Stimulated activated naive CD8-positive, alpha-beta T cell treated with anti-CD3 and anti-CD28 coated beads, Interleukin-15, Interleukin-2, amounts not matched to agents 100 U/mL and 50 U/mL, for 24 hours (primary cell): ENCODE measurements at regions not wholly inside any gene's neighbourhood (a gene's known extent, or its start where the extent isn't known, plus 50 kb on each side); places are given as distances from the start of the nearest gene placed in this dataset.
"Not testable (repeated sequence)": the region's sequence is repeated elsewhere in the genome, so short reads cannot be mapped to it uniquely, and the experiment has no call there.

Source experiments
- ATAC-seq: fragments of 150-1000 bp; cut with Tn5 transposase; one replicate; pipeline ENCODE4 v1.10.0; 2021
- DNase-seq: peaks from one replicate; pipeline ENCODE4 v3.0.0; 2021

DNA sequence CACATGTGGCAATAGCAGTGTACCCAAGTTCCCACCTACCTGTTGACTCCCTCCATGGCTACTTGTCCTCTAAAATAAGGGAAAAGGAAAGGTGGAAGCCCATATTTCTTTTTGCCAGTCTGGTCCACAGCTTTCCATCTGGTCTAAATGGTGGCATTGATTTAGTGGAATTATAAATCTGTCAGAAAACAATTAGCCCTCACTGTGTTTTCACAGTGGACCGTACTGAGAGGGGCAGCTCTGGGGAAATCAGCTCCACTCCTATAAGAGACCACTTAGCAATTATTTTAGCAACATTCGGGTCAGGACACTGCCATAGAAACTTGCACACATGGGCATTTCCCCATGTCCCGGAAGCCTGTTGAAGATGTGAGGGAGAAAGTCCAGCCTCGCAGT, 653.4 kb upstream of the MARCKS start:
- DNase-seq (no peak), ATAC-seq (no peak)

DNA sequence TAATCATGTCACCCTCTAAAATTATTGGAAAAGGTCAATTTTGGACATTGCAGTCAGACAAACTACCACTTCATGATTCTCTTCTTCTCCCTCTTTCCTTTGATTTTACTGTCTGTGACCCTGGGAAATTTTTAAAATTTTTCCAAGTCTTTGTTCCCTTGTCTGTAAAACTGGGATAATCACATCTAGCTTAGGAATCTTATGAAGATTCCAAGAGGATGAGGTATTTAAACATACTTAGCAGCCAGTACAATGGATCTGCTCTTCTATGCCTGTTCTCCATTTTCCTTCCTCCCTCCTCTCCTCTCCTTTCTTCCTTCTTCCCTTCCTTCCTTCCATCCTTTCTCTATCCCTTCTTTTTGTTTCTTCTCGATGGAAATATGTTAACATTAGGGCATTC, 651.6 kb upstream of the MARCKS start:
- DNase-seq (no peak), ATAC-seq (no peak)

DNA sequence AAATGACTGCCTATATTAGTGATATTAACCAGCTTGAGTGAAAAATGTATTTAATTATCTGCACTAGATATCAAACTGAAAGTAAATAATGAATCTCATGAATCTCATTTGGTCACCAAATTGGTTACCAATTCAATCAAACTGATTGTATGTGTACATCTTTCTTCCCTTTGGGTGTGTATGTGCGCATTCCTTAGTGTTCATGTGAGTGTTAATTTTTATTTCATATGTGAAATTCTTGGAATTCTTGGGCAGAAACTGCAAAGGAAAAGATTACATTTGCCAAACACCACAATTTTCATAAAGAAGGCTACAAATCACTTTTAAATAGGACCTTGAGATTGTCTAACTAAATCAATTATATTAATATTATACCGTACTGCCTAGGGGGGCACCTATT, 648.4 kb upstream of the MARCKS start:
- ATAC-seq: no peak
- DNase-seq: no peak

DNA sequence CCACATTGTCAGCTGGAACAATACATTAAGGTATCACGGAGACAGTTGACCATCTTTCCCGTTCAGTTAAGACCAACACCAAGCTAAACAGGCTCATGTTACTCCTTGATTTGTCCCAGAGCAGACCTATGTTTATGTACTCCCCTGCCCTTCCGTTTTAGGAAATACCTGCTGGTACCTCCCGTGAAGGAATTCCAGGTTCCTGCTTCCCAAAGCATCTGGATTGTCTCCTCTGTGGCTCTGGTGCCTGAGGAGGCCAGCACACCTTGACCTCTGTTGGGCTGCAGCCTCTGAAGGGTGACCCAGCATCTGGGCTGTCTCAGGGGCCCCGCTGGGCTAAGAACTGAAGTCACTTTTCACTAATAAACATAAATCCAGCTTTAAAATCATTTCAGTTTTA, 647.8 kb upstream of the MARCKS start:
- ATAC-seq: no peak
- no peak for DNase-seq

GRCh38 chr6:113211170-113211569, 646.0 kb upstream of the MARCKS start:
- DNase-seq: no peak
- no peak for ATAC-seq

DNA sequence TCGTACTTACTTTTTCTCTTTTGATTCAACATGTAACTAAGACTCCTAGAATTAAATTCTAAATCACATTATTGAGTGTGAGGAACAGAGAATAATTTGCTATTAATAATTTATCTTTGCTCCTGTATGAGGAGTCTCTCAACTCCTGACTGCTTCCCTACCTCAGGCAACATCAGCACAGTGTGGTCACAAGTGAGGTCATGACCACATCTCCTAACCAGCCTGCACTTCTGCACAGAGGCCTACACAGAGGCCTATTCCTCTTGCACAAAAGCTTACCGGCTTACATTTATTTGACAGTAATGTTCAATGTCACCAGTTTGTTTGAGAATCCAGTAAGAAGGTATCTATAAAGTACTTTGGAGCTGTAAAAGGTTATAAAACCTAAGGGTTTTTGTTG, 637.4 kb upstream of the MARCKS start:
- no peak for ATAC-seq
- no peak for DNase-seq

- DNase-seq (no peak), ATAC-seq (no peak)
These were observed 636.3 kb upstream of the MARCKS start for GRCh38 chr6:113220832-113221231.

GRCh38 chr6:113221850-113222249, 635.3 kb upstream of the MARCKS start:
- ATAC-seq (no peak), DNase-seq (no peak)

DNA sequence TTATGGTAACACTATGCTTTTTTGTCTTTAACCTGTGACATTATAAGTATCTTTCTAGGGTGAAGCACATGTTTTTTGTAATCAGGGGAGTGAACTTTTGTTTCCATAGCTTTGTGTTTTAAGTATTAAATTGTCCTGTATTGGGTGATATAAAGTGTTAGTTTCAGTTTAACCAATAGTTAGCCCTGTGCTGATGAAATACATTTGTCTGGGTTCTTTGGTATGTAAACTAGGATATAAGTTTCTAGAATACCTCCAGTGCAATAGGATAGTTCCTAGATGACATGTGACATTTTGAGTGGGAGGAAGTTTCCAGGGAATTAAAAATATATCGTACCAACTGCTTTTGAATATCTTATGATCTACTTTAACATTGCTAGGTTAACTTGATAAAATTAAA, 611.0 kb upstream of the MARCKS start:
- ATAC-seq (no peak), DNase-seq (no peak)

DNA sequence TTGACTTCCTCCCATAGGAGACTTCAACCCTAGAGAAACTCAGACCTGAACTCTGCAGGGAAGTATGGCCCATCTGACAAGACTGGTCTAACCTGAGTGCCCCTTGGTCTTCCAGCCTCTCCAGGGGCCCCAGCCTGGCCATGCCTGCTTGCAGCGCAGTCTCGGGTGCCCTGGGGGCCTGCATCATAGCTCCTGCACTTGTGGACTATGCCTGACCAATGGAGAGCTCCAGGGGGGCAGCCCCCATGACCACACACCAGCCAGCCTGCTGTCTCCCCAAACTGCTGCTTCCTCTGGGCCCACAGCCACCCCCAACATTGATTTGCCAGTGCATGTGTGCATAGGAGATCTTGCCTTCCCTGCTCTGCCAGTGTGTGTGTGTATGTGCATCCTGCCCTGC, 608.6 kb upstream of the MARCKS start:
- no peak for ATAC-seq
- no peak for DNase-seq

DNA sequence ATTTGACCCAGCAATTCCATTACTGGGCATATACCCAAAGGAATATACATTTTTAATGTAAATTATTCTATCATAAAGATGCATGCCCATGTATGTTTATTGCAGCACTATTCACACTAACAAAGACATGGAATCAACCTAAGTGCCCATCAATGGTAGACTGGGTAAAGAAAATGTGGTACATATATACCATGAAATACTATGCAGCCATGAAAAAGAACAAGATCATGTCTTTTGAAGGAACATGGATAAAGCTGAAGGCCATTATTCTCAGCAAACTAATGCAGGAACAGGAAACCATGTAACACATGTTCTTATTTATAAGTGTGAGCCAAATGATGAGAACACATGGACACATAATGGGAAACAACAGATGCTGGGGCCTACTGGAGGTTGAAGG, 603.0 kb upstream of the MARCKS start:
- ATAC-seq, DNase-seq: not testable (repeated sequence)

- DNase-seq (no peak), ATAC-seq (no peak)
These were observed 598.4 kb upstream of the MARCKS start for GRCh38 chr6:113258771-113259170.

- ATAC-seq: no peak
- DNase-seq: no peak
These were observed 585.7 kb upstream of the MARCKS start for GRCh38 chr6:113271437-113271836.

GRCh38 chr6:113276601-113277000, 580.5 kb upstream of the MARCKS start:
- DNase-seq (no peak), ATAC-seq (no peak)

- ATAC-seq: no peak
- DNase-seq: no peak
These were observed 580.0 kb upstream of the MARCKS start for GRCh38 chr6:113277111-113277510.

DNA sequence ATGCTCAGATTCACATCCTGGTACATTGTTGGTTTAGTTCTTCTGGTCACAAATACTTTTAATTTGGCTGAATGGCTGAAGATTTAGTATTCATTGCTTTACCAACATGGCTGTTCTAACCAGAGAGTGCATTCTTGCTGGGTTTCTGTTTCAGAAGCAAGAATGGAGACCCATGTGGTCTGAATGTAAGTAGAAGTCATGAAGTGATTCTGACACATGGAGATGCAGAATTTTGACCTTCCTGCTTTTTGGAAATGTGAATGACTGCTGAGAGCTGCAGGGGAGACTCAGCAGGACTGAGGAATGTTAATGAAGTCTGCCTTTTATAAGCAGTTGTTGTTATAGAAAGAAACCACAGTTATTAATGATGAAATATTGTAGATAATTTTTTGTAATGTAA, 576.1 kb upstream of the MARCKS start:
- no peak for DNase-seq

GRCh38 chr6:113281431-113281830, 575.7 kb upstream of the MARCKS start:
- DNase-seq (no peak), ATAC-seq (no peak)

More for the DNA sequence above, 576.1 kb upstream of the MARCKS start:
- no peak for ATAC-seq

- no peak for DNase-seq
- ATAC-seq: no peak
These were observed 569.7 kb upstream of the MARCKS start for GRCh38 chr6:113287396-113287795.

DNA sequence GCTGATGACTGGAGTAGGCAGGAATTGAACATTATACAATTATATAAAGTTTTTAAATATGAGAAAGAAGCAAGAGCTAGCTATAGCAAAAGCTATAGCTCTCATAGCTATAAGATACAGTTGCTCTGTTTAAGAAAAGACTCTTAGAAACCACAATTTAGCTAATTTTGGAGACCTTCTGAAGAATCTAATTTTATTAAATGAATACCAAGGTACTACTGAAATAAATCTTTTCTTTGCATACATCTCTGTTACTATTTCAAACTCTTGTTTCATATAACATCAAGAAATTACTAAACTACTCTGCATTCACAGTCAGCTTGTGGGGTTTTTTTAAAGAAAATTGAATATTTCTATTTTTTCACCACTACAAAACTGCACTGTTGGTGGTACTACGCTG, 568.7 kb upstream of the MARCKS start:
- ATAC-seq (no peak), DNase-seq (no peak)

DNA sequence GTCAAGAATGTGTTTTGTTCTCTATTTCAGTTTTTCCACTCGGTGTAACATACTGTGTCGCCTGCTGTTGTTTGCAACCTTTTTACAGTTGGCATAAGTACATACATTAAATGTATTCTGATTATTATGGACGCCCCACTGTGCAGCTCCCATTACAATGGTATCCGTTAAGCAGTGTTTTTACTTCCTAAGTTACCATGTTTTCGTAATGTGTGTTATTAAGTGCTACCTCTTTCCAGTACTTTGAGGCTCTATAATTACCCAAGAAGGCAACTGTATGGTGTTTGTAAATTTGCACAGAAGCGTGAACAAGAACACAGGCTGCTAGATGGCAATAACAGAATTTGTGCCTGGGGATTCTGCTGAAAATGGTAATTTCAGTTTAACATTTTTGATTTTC, 568.0 kb upstream of the MARCKS start:
- ATAC-seq (no peak), DNase-seq (no peak)

DNA sequence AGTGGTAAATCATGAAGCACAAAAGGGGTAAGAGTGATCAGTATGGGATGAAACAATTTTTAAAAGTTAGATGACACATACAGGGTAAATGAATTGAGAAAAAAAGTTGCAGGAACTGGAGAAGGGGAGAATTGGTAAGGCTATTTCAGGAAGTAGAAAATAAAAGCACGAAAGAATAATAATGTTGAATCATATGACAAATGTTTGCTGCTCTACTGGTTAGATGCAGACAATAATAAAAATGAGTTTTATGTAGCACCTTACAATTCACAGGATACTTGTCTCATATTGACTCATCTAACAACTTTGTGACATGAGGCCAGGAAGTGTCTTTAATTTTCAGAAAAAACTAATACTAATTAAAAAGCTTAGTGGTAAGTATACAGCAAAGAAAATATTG, 566.5 kb upstream of the MARCKS start:
- ATAC-seq (no peak), DNase-seq (no peak)

DNA sequence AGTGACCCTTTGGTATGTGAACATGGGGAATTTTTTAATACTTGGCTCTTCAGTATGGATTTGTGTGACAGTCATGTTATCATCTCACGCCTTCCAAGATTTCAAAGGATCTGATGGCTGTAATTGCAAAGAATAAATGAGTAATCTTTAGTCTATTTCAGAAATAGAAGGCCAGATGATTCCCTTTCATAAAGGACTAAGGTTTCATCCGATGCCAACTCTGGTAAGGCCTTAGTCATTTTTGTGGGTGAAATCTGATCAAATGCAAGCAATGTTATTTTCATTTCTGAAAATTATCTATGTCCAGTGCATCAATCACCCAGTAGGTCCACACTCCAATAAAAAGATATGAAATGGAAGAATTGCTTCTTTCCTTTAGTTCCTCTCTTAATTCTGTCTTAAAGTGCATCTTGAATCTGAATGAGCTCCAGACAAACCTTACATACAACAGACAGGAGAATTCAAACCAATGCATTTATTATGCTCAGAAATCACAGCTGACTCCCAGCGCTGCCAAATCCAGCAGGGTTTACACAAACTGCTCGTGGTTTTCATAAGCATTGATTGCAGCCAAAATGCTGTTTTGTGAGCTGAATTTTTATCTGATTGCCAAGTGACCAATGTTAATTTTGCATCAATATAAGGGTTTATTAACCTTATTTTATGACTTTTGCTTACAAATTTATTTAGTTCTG, 565.2 kb upstream of the MARCKS start:
- ATAC-seq: no peak

DNA sequence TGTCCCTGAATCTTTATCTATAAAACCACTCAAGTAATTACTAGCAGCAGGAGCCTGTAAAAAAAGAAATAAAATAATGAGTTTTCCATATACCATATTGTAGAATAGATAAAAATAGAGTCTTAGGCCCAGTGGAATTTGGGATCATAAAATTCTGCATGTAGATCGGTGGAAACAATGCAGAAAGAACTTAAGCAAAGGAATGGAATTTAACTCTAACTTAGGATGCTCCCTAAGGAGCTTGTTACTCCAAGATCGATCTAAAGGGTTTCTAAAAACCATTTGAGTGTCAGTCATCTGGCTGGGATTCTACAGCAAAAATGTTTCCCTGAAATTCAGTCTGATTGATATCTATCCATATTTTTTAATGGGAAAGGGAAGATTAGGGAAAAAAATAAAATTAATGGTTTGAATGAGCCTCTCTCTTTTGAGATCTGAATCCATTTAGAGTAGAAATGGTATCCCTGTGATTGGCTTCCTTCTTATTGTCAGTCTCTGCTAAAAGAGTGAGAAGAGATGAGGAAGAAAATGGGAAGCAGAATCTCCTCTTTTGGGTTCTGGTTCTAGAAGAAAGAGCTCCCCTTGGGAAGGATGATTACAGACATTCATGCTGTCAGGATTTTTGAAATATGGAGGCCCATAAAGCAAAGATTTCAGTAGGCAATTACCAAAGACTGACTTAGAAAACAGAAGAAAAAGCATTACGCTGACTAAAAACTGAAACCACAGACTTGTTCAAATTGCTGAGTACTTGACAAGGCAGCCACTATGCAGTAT, 564.3 kb upstream of the MARCKS start:
- ATAC-seq: no peak
- no peak for DNase-seq

More for the DNA sequence above, 565.2 kb upstream of the MARCKS start:
- no peak for DNase-seq

DNA sequence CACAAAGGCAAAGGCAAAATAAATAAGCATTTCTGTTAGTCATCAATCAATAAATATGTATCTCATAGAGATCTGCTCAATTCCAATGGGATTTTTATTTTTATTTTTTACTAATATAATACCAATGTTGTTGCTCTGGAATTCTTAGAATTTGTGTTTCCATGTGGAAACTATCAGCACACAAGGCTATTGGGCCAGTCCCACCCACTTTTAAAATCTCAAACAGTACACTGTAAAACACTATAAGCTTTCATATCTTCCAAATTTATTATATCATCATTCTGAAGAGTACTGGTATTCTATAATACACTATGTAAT, 563.8 kb upstream of the MARCKS start:
- ATAC-seq (no peak), DNase-seq (no peak)
